Endothelial cell of umbilical vein (primary cell): ENCODE measurements at regions not wholly inside any gene's neighbourhood (a gene's known extent, or its start where the extent isn't known, plus 50 kb on each side); places are given as distances from the start of the nearest gene placed in this dataset.

ENCODE experiments used
- BruUV-seq: library from RNA; stranded (reverse); fragments of 400-500 nt; replicated peaks from 2 replicates; lab custom pipeline; 2021; lab: Mats Ljungman, UMichigan
- CTCF ChIA-PET: fragments of 300-600, 350-600 bp; sonication (Branson Sonifier 250); formaldehyde crosslinking; loops from one replicate; lab custom pipeline; 2021; ENCODE audit warnings: antibody characterized with exemption, inconsistent platforms; lab: Charles Lee
- POLR2A ChIA-PET: fragments of 300-600, 350-600 bp; sonication (Branson Sonifier 250); formaldehyde crosslinking; loops from one replicate; lab custom pipeline; 2021; ENCODE audit warnings: antibody characterized with exemption, inconsistent platforms; lab: Charles Lee
- DNase-seq: peaks from one replicate; pipeline ENCODE4 v3.0.0-alpha.2; 2011; ENCODE audit warnings: low read depth, low spot score
- FAIRE-seq: peaks from 2 replicates; lab custom pipeline; 2011; peaks lifted over from hg19 to GRCh38; lab: Jason Lieb, UNC
- H2AFZ ChIP-seq: 2 replicates; pipeline ENCODE4 v1.6.0; 2012; ENCODE audit warnings: low read depth, low read length, control low read depth, inconsistent platforms
- H3K27ac ChIP-seq: 2 replicates; pipeline ENCODE4 v1.5.1; 2011; ENCODE audit warnings: low read depth, mild to moderate bottlenecking, control low read depth, low read length, moderate library complexity; ENCODE audit not compliant: insufficient read depth
- H3K27me3 ChIP-seq, 2 experiments: 2 replicates each; pipeline versions ENCODE4 v1.6.0 to v1.6.1; 2011; ENCODE audit warnings: low read length in 2 of 2, mixed read lengths in 1 of 2; ENCODE audit not compliant: control insufficient read depth in 2 of 2, insufficient read depth in 2 of 2
- H3K36me3 ChIP-seq, 2 experiments: 2 replicates in 1 of 2; 3 replicates in 1 of 2; pipeline ENCODE4 v1.5.1; 2011; ENCODE audit warnings: low read length in 2 of 2, mild to moderate bottlenecking in 1 of 2, moderate library complexity in 1 of 2; ENCODE audit not compliant: control insufficient read depth in 2 of 2, insufficient read depth in 2 of 2; ENCODE audit errors: extremely low read depth in 1 of 2
- H3K4me1 ChIP-seq: 3 replicates; pipeline ENCODE4 v1.5.1; 2011; ENCODE audit warnings: mild to moderate bottlenecking, low read length; ENCODE audit not compliant: control insufficient read depth, insufficient read depth; ENCODE audit errors: extremely low read depth
- H3K4me2 ChIP-seq: 2 replicates; pipeline ENCODE4 v1.6.1; 2011; ENCODE audit warnings: low read length, control low read depth, mixed read lengths; ENCODE audit not compliant: insufficient read depth
- H3K4me3 ChIP-seq, 3 experiments: fragments of 200-600 bp in 1 of 3; sonication (generic), shearing (Covaris generic) in 1 of 3; replicated peaks in 1 of 3; 2 replicates each; pipeline ENCODE4 v1.5.1; 2011 to 2016; ENCODE audit warnings: control low read depth in 3 of 3, low read length in 3 of 3, mild to moderate bottlenecking in 2 of 3, inconsistent platforms in 1 of 3, low read depth in 1 of 3, moderate library complexity in 1 of 3; ENCODE audit not compliant: insufficient read depth in 1 of 3
- H3K79me2 ChIP-seq: 2 replicates; pipeline ENCODE4 v1.6.0; 2012; ENCODE audit warnings: low read length, inconsistent platforms; ENCODE audit not compliant: control insufficient read depth, insufficient read depth
- H3K9ac ChIP-seq: replicated peaks from 2 replicates; pipeline ENCODE3; 2011; ENCODE audit warnings: low read length, control low read depth; ENCODE audit not compliant: insufficient read depth; ENCODE audit errors: extremely low read depth
- H3K9me1 ChIP-seq: replicated peaks from 3 replicates; pipeline ENCODE4 v1.6.0; 2011; ENCODE audit warnings: mild to moderate bottlenecking, low read length; ENCODE audit not compliant: control insufficient read depth, insufficient read depth; ENCODE audit errors: extremely low read depth
- H3K9me3 ChIP-seq: replicated peaks from 2 replicates; pipeline ENCODE4 v1.5.1; 2012; ENCODE audit warnings: low read length, inconsistent platforms; ENCODE audit not compliant: control insufficient read depth, insufficient read depth
- H4K20me1 ChIP-seq: replicated peaks from 2 replicates; pipeline ENCODE3; 2011; ENCODE audit warnings: mild to moderate bottlenecking, low read length; ENCODE audit not compliant: control insufficient read depth, insufficient read depth; ENCODE audit errors: extremely low read depth
- EZH2 ChIP-seq: IDR thresholded peaks from 2 replicates; pipeline ENCODE4 v1.6.1; 2012; ENCODE audit warnings: borderline replicate concordance, low read depth, mild to moderate bottlenecking, moderate library complexity, low read length, inconsistent platforms; ENCODE audit not compliant: severe bottlenecking
- FOS ChIP-seq: IDR thresholded peaks from 2 replicates; pipeline ENCODE4 v1.6.1; 2011; ENCODE audit warnings: mild to moderate bottlenecking, low read length, moderate library complexity, borderline replicate concordance; ENCODE audit not compliant: insufficient read depth
- GATA2 ChIP-seq: IDR thresholded peaks from 2 replicates; pipeline ENCODE4 v1.7.0; 2011; ENCODE audit warnings: low read depth, mild to moderate bottlenecking, moderate library complexity, mixed read lengths, low read length; ENCODE audit not compliant: insufficient read length, insufficient read depth
- JUN ChIP-seq: IDR thresholded peaks from 2 replicates; pipeline ENCODE4 v1.6.1; 2011; ENCODE audit warnings: borderline replicate concordance, low read depth; ENCODE audit not compliant: insufficient read length, insufficient read depth
- MAX ChIP-seq: IDR thresholded peaks from 2 replicates; pipeline ENCODE4 v1.6.1; 2011; ENCODE audit not compliant: insufficient read depth, insufficient read length
- MYC ChIP-seq: IDR thresholded peaks from one replicate; pipeline ENCODE4 v1.6.1; 2011; ENCODE audit warnings: mild to moderate bottlenecking, low read depth, low read length
- POLR2A ChIP-seq: IDR thresholded peaks from 2 replicates; pipeline ENCODE4 v1.6.1; 2012; ENCODE audit warnings: low read depth, mild to moderate bottlenecking, control low read depth, low read length
- POLR2AphosphoS5 ChIP-seq: IDR thresholded peaks from 2 replicates; pipeline ENCODE4 v1.6.1; 2012; ENCODE audit warnings: low read depth, mild to moderate bottlenecking, control low read depth, low read length, moderate library complexity; ENCODE audit not compliant: insufficient read depth
- dilution Hi-C: fragments of 300-500 bp; cut with MboI; formaldehyde crosslinking; loops from one replicate; pipeline ENCODE4 v1.15.0; 2019; ENCODE audit warnings: low sequenced_read_pairs; ENCODE audit not compliant: extremely low pct_ligation_motif_present
- intact Hi-C: fragments of 100-400 bp; cut with micrococcal nuclease; formaldehyde crosslinking; loops from one replicate; pipeline ENCODE4 v1.10.0; 2022

- dilution Hi-C loops (no loop called here), intact Hi-C loops (no loop called here)
- CTCF ChIA-PET, result no interaction called here
- no peak overlapping the region for H3K4me2 ChIP-seq
- H3K9ac ChIP-seq, result no peak overlapping the region
- H4K20me1 ChIP-seq, result no peaks in the 10 kb centered on the region
- no peaks in the 10 kb centered on the region for H3K36me3 ChIP-seq
- no peak for FAIRE-seq
- no peaks in the 10 kb centered on the region for H3K9me3 ChIP-seq
- no peaks in the 10 kb centered on the region for H3K79me2 ChIP-seq
- H3K4me1 ChIP-seq, result no peaks in the 10 kb centered on the region
- TF ChIP-seq JUN (no peak), POLR2AphosphoS5 (no peak), MYC (no peak), GATA2 (no peak), MAX (no peak), FOS (no peak), POLR2A (no peak)
- H3K27me3 ChIP-seq, result no peaks in the 10 kb centered on the region
- POLR2A ChIA-PET, result no interaction called here
- no peak overlapping the region for H3K27ac ChIP-seq
- no peak overlapping the region for H2AFZ ChIP-seq
- no peak for DNase-seq
- H3K9me1 ChIP-seq, result no peaks in the 10 kb centered on the region
- no TSS peak for BruUV-seq
- H3K4me3 ChIP-seq, result no peak overlapping the region
Measured at GRCh38 chr2:59706729-59707128, 846.7 kb downstream of the BCL11A start.

- dilution Hi-C loops, result no loop called here
- Histone ChIP-seq H3K9ac (no peak overlapping the region), H3K9me3 (no peaks in the 10 kb centered on the region), H3K27ac (no peak overlapping the region), H3K36me3 (no peaks in the 10 kb centered on the region), H3K79me2 (no peaks in the 10 kb centered on the region), H3K9me1 (no peaks in the 10 kb centered on the region), H3K4me2 (no peak overlapping the region), H3K27me3 (no peaks in the 10 kb centered on the region), H3K4me3 (no peak overlapping the region), H4K20me1 (no peaks in the 10 kb centered on the region), H2AFZ (no peak overlapping the region), H3K4me1 (no peaks in the 10 kb centered on the region)
- FAIRE-seq (no peak), DNase-seq (no peak)
- TF ChIP-seq EZH2 (no peak), JUN (no peak), FOS (no peak), POLR2A (no peak)
- ChIA-PET CTCF (no interaction called here), POLR2A (no interaction called here)
- intact Hi-C loops, result no loop called here
- BruUV-seq, result no TSS peak
Measured at GRCh38 chr2:59703796-59704195, 849.7 kb downstream of the BCL11A start.
